Ammon's horn (tissue), 1 donor: ENCODE measurements at regions not wholly inside any gene's neighbourhood (a gene's known extent, or its start where the extent isn't known, plus 50 kb on each side); places are given as distances from the start of the nearest gene placed in this dataset.
A peak's percentile ranks its signal among the peaks of the same experiment; 100 is the strongest.

ENCODE experiments used
- DNase-seq: peaks from one replicate; pipeline ENCODE4 v3.0.0-alpha.2; 2016; ENCODE audit warnings: low spot score

GRCh38 chr3:24033818-24034217, 88.7 kb downstream of the NR1D2 start:
- DNase-seq = no peak

GRCh38 chr3:24034464-24034863, 89.4 kb downstream of the NR1D2 start:
- DNase-seq = no peak

- DNase-seq = no peak
Observed at GRCh38 chr3:24037971-24038370, 92.9 kb downstream of the NR1D2 start.

- DNase-seq = no peak
Observed at GRCh38 chr3:24040311-24040710, 95.2 kb downstream of the NR1D2 start.

- DNase-seq = peak; percentile 36
Observed at GRCh38 chr3:24042174-24043059, 97.3 kb downstream of the NR1D2 start.

- no peak for DNase-seq
Observed at GRCh38 chr3:24043168-24043567, 98.1 kb downstream of the NR1D2 start.

GRCh38 chr3:24043985-24044384, 98.9 kb downstream of the NR1D2 start:
- DNase-seq = no peak

GRCh38 chr3:24046214-24046613, 101.1 kb downstream of the NR1D2 start:
- no peak for DNase-seq

- no peak for DNase-seq
Observed at GRCh38 chr3:24047513-24047912, 102.4 kb downstream of the NR1D2 start.

GRCh38 chr3:24048843-24049242, 103.8 kb downstream of the NR1D2 start:
- DNase-seq = no peak

GRCh38 chr3:24052446-24052845, 107.4 kb downstream of the NR1D2 start:
- DNase-seq = no peak

GRCh38 chr3:24058940-24059705, 114.0 kb downstream of the NR1D2 start:
- DNase-seq = no peak

- DNase-seq = peak; percentile 36
Observed at GRCh38 chr3:24060055-24060454, 115.0 kb downstream of the NR1D2 start.

- no peak for DNase-seq
Observed at GRCh38 chr3:24062916-24063315, 117.8 kb downstream of the NR1D2 start.
